NCI-H774 (cell line): ENCODE measurements at regions not wholly inside any gene's neighbourhood (a gene's known extent, or its start where the extent isn't known, plus 50 kb on each side); places are given as distances from the start of the nearest gene placed in this dataset.

Experiments
- DNase-seq: peaks from one replicate; lab custom pipeline; 2025; lab: John Stamatoyannopoulos, UW

- DNase-seq, result no peak
These were observed 149.4 kb upstream of the PLEKHG7 start for GRCh38 chr12:92553389-92553788.

DNA sequence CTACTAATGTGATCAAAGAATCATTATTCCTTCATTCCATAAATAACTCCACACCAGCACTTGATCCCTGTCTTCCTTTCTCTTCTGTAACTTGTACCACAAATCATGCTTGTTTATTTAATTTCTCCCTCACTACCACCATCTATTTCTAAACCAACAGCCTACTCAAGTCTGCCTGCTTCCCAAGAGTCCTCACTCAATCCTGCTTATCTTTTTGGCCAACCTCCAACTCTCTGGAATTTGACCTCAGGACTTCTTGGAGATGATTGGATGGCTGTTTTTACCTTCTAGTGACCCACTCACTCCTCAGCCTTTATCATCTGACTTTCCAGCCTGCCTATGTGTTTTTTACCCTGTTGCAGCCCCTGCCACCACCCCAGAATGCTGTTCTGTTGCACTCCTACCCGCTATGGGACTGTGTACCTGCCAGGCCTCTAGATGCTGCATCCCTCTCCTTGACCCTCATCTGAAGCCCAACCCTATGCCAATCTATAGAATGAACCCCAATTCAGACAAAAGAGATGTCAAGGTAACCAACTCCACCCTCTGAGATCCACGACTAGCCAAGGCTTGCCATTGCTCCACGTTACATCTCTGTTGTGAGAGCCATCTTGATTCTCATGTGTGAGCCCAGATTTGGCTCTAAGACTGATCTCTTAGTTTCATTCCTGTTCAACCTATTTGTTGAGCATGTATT, 150.2 kb upstream of the PLEKHG7 start:
- DNase-seq, result no peak

DNA sequence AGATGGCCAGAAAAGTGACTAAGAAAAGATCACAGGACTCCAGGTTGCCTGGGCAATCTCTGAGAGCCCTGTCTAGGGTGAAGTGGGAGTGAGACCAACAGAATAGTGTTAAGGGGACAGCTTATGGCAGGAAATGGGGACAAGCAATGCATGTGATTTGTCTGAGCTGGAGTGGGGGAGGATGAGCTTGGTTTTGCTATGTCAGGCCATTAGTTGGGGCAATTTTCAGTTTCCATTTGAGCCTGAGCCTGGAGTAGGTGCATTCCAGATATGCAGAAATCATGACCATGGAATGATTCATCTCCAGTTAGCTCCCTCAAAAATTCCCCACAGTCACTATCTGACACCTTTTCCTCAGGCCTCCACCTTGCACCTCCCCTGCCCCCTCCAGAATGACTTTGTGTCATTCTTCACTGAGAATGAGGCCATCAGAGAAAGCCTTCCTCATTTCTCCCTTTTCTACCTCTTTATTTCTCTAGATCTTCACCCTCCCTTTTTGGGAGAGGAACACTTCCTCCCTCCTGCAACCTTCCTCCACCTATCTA, 150.9 kb upstream of the PLEKHG7 start:
- no peak for DNase-seq

DNA sequence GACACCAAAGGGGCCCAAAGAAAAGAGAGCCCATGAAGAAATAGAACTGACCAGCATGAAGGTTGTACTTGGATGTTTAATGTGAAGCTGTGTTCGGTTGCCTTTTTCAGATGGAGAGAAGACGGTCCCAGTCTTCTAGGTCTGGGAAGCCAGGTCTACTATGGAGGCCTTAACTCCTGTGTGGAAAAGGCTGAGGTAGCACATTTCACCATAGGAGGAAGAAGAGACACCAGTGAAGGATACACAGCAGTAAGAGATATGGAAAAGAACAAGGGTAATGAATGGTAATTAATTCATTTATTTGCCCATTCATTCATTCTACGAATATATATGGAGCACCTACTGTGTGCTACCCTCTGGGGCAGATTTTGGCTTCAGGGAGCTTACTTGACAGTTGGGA, 151.6 kb upstream of the PLEKHG7 start:
- DNase-seq, result no peak

- DNase-seq, result no peak
These were observed 152.1 kb upstream of the PLEKHG7 start for GRCh38 chr12:92550661-92551060.

DNA sequence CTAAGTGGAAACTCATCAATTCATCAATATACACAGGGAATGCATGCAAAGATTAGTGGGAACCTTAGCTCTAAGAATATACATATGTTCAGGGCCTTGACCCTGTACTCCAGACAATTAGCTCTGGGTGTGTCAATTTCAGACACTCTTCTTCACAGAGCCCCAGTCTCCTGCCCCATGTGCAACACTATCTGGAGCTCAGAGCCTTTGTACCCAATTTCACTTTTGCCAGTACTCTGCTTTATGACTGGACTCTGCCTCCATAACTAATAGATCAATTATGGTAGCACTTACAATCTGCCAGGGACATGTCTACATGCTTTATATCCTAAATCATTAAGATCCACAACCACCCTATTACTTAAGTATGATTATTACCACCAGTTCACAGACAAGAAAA, 152.5 kb upstream of the PLEKHG7 start:
- DNase-seq, result no peak

DNA sequence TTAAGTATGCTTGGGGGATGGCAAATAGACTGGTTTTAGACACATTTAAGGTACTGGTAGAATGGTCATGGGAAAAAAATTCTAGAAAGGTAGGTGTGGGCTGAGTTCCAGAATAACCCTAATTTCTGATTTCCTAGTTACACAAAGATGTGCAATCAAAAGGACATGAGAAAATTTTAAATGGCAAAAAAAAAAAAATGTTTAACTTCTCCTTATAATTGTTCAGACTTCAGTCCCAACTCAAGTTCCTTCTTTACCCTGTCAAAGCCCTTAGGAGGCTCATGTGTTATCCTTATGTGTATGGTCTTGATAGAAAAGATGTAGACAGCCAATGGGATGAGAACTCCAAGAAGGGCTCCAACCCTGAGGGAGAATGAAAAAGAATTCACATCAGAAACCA, 153.3 kb upstream of the PLEKHG7 start:
- no peak for DNase-seq

GRCh38 chr12:92547906-92548305, 154.9 kb upstream of the PLEKHG7 start:
- no peak for DNase-seq

DNA sequence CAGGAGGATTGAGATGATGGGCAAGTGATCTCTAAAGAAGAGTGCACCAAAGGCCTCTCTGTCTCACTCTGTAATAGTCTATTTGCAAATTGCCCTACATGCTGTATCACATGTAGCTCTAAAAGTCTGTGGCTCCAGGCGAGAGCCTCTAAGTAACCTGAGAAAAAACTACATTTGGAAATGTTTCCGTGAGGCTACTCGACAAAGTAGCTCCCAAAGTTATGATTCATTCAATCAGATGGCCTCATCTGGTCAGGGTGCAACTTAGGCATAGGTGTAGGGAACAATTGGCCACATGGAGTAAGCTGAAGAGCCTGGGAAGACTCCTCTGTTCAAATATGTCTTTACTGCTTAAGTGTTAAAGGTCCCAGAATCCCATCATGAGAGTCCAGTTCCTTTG, 155.4 kb upstream of the PLEKHG7 start:
- no peak for DNase-seq

GRCh38 chr12:92546635-92547348, 156.0 kb upstream of the PLEKHG7 start:
- DNase-seq, result no peak

DNA sequence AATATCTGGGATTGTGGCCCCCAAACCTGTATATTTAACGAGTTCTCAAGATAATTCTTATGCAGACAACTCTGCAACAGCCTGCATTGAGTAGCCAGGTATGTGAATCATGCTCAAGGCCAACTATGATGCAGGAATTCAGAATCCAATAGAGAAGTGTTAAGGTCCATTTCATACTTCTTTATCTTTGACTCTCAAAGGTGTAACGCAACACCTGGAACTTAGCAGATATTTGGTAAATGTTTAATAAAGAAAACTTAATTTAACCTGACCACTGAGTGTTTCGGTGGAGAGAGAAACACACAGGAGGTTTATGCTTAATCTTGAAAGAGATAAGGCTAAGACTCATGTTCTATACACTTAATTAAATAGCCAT, 156.5 kb upstream of the PLEKHG7 start:
- no peak for DNase-seq

DNA sequence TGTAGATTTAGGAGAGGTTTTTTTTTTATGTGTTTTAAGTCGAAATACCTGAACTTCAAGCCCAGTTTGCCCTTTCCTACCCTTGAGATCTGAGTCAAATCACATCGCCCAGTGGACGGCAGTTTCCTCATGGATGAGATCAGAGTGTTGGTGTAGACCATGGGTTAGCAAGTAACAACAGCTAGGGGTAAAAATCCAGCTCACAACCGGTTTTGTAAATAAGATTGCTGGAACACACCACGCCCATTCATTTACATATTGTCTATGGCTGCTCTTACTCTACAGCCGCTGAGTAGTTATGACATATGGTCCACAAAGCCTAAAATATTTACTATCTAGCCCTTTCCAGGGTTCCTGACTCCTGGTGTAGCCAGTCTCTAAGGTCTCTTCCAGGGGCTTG, 158.5 kb upstream of the PLEKHG7 start:
- DNase-seq, result no peak

- DNase-seq, result no peak
These were observed 158.9 kb upstream of the PLEKHG7 start for GRCh38 chr12:92543840-92544239.

DNA sequence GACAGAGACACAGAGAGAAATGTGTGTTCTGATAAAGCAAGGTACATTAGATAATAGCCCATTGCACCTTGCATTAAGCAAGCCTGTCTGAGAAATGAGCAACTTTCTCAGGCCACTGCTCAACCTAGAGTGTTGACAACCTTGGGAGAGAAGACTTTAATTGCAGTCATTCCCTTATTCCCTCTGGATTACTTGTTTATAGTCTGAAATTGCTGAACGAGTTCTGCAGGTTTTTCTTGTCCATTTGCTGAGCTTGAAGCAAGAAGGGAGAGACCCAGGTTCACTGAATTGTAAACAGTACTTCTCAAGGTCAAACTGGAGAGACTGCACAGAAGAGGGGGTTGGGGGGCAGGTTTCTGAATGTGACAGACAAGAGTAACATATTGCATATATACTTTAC, 159.4 kb upstream of the PLEKHG7 start:
- DNase-seq, result no peak

DNA sequence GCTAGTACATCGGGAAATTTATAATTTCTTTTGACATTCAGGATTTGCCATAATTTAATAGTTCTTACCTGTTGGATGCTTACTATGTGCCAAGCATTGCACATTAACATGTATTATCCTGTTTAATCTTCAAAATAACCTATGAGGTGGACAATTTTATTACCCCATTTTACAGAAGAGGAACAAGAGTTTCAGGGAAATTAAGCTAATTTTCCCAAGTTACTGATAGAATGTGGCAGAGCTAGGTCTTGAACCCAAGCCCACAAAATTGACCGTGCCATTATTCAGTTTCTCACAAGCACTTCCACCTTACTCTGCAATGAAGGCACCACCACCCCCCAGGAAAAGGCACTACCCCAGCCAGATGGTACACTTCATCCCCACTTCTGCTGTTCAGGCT, 161.1 kb upstream of the PLEKHG7 start:
- no peak for DNase-seq

DNA sequence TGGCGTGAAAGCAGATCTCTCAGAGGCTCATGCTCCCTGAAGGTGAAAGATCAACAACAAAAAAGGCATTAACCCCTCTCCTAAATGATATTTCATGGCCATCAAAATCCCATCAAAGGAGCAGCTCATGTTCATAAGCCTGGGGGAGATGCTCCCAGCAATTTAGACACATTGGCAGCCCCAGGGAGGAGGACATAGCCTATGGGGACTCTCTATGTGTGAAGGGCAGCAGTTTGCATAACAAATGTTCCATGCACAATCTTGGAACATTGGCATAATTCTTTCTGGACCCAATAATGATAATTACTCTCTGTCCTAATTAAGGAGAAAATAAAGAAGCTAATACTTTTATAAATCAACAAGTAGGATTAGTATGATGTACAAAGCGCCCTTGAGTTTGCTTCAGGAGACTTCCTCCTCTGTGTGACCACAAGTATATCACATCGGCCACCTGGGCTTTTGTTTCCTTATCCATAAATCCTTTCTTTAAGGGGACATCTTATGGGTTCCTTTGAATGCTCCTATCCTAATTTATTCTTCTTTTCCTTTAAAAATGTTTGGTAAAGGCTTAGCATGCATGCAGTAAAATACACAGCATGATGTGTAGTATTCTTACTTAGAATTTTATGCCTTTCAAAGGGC, 161.9 kb upstream of the PLEKHG7 start:
- DNase-seq, result no peak

GRCh38 chr12:92539976-92540781, 162.6 kb upstream of the PLEKHG7 start:
- DNase-seq, result no peak

GRCh38 chr12:92539110-92539749, 163.6 kb upstream of the PLEKHG7 start:
- no peak for DNase-seq

DNA sequence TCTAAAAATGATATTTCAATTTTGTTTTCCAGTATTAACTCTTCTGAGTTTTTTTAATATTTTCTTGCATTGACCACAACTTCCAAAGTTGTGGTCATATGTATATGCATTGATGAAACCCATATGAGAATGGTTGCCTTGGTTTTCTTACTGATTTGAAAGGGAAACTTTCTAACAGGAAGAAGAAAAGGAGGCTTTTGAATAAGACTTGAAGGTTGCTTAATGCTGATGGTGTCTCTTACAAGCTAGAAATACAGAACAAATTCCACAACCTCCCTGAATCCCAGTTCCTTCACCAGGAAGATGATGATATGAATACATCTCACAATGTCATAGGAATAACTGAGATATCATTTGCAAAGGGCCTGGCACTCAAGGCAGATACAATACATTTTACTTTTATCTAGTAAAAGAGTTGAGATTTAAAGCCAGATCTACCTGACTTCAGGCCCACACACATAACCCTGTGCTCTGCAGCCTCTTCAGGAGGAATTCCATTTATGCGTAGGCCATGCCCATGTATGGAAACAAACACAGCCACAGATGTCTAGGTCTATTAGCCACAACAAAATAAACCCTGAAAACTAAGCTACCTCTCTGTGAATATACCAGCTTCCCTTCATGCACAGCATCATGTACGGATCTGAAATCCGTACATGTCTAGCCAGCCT, 165.4 kb upstream of the PLEKHG7 start:
- DNase-seq, result no peak

DNA sequence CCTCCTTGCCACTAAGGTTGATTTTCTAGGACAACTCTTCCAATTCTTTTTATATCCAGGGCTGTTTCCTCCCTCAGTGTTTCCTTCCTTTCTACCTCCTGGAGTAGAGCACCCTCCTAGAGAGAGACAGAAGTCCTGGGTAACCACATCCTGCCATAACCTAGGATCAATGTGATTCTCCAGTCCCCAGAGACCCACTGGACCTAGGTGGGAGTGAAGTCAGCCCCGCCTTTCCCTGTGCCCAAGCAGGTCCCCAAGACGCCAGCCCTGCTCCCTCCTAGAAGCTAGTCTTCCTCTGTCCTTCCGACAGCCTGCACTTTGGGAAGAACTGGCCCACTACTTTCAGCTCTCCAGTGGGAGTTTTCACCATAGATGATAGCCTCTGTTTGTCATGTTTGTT, 166.8 kb upstream of the PLEKHG7 start:
- DNase-seq, result no peak

- DNase-seq, result no peak
These were observed 169.4 kb upstream of the PLEKHG7 start for GRCh38 chr12:92533280-92533890.
